HEK293T (cell line): ENCODE measurements at regions not wholly inside any gene's neighbourhood (a gene's known extent, or its start where the extent isn't known, plus 50 kb on each side); places are given as distances from the start of the nearest gene placed in this dataset.

ENCODE experiments used
- CTCF ChIA-PET: fragments of 350-600 bp; formaldehyde crosslinking; extraction: SDS; loops from one replicate; lab custom pipeline; 2021; ENCODE audit warnings: antibody characterized with exemption, inconsistent platforms; lab: Yijun Ruan, JAX
- POLR2A ChIA-PET: fragments of 350-600 bp; formaldehyde crosslinking; extraction: SDS; loops from one replicate; lab custom pipeline; 2020; ENCODE audit warnings: antibody characterized with exemption, inconsistent platforms; lab: Yijun Ruan, JAX
- DNase-seq: peaks from one replicate; pipeline ENCODE4 v3.0.0; 2012; ENCODE audit warnings: mixed read lengths; ENCODE audit errors: extremely low spot score
- ARNT ChIP-seq: fragments of 450-650 bp; IDR thresholded peaks from 2 replicates; pipeline ENCODE4 v1.6.1; 2017; ENCODE audit warnings: mild to moderate bottlenecking
- BHLHE40 ChIP-seq: fragments of 450-650 bp; IDR thresholded peaks from 2 replicates; pipeline ENCODE4 v1.6.1; 2016; ENCODE audit warnings: mild to moderate bottlenecking, moderate library complexity, borderline replicate concordance
- CTBP1 ChIP-seq: fragments of 450-650 bp; IDR thresholded peaks from 2 replicates; pipeline ENCODE4 v1.6.1; 2016; ENCODE audit warnings: borderline replicate concordance
- ELF4 ChIP-seq: fragments of 450-650 bp; IDR thresholded peaks from 2 replicates; pipeline ENCODE4 v1.6.1; 2017; ENCODE audit warnings: antibody characterized with exemption
- FOXA1 ChIP-seq: fragments of 450-650 bp; IDR thresholded peaks from 2 replicates; pipeline ENCODE4 v1.6.1; 2016; ENCODE audit warnings: mild to moderate bottlenecking
- FOXK2 ChIP-seq: fragments of 450-650 bp; IDR thresholded peaks from 2 replicates; pipeline ENCODE4 v1.6.1; 2016; ENCODE audit warnings: mild to moderate bottlenecking
- FOXM1 ChIP-seq: fragments of 450-650 bp; IDR thresholded peaks from 2 replicates; pipeline ENCODE4 v1.6.1; 2017; ENCODE audit warnings: mild to moderate bottlenecking, borderline replicate concordance
- HDGF ChIP-seq: fragments of 450-650 bp; IDR thresholded peaks from 2 replicates; pipeline ENCODE4 v1.6.1; 2017; ENCODE audit warnings: antibody characterized with exemption, borderline replicate concordance
- L3MBTL2 ChIP-seq: fragments of 450-650 bp; conservative IDR thresholded peaks from 2 replicates; pipeline ENCODE4 v1.6.1; 2016; ENCODE audit warnings: mild to moderate bottlenecking
- LEF1 ChIP-seq: fragments of 450-650 bp; IDR thresholded peaks from 2 replicates; pipeline ENCODE4 v1.6.1; 2017; ENCODE audit warnings: mild to moderate bottlenecking, borderline replicate concordance
- NFRKB ChIP-seq: fragments of 450-650 bp; IDR thresholded peaks from 2 replicates; pipeline ENCODE4 v1.6.1; 2016; ENCODE audit warnings: mild to moderate bottlenecking, moderate library complexity
- SP1 ChIP-seq: fragments of 450-650 bp; IDR thresholded peaks from 2 replicates; pipeline ENCODE4 v1.6.1; 2017
- SUZ12 ChIP-seq: fragments of 450-650 bp; IDR thresholded peaks from 2 replicates; pipeline ENCODE4 v1.6.1; 2016; ENCODE audit warnings: mild to moderate bottlenecking
- TARDBP ChIP-seq: fragments of 450-650 bp; IDR thresholded peaks from 2 replicates; pipeline ENCODE4 v1.6.1; 2016
- ZNF384 ChIP-seq: fragments of 450-650 bp; IDR thresholded peaks from 2 replicates; pipeline ENCODE4 v1.6.1; 2016
- TF ChIP-seq, protein P1 (sequence below): fragments of 450-650 bp; IDR thresholded peaks from 2 replicates; pipeline ENCODE4 v1.6.1; 2016

DNA sequence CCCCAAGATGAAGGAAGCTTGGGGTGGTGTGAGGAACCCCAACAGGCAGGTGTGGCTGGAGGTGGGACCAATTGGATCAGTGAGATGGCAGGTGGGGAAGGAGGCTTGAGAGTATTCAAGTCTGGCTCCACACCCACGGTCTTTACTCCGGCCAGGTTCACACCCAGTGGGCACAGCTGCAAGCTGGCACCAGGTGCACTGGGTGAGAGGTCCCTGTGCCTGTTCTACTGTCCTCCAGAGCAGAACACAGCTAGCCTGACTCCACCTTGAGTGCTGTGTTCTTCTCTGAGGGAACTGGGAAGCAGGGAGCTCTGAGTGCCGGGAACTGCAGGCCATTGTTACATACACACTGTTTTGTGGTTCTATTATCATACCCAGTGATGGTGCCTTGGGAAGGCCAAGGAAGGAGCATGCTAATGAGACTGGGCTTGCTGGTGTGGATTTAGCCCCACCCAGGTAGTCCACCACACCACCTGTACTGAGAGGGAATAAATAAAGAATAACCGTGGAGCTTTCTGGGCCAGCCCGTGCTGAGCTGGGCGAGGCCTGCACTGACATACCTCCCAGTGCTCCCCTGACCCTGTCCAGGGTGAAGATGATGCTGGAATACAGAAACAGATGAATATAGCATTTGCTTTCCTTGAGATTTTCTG, 93.4 kb downstream of the ABHD5 start:
- TF ChIP-seq, protein P1, sequence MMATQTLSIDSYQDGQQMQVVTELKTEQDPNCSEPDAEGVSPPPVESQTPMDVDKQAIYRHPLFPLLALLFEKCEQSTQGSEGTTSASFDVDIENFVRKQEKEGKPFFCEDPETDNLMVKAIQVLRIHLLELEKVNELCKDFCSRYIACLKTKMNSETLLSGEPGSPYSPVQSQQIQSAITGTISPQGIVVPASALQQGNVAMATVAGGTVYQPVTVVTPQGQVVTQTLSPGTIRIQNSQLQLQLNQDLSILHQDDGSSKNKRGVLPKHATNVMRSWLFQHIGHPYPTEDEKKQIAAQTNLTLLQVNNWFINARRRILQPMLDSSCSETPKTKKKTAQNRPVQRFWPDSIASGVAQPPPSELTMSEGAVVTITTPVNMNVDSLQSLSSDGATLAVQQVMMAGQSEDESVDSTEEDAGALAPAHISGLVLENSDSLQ: no peak
- no peak for TF ChIP-seq SP1
- no peak for TF ChIP-seq ELF4
- TF ChIP-seq BHLHE40: no peak
- TF ChIP-seq HDGF: no peak
- no peak for TF ChIP-seq TARDBP
- no peak for TF ChIP-seq LEF1
- no peak for TF ChIP-seq FOXK2
- no peak for TF ChIP-seq L3MBTL2
- no peak for TF ChIP-seq NFRKB
- TF ChIP-seq CTBP1: no peak
- TF ChIP-seq ZNF384: no peak
- CTCF ChIA-PET: interaction anchor here (0.6 kb wide), 1 partner anchor 72 kb away, joined by 5 read pairs; no protein-coding TSS in a partner anchor
- no peak for DNase-seq
- POLR2A ChIA-PET: no interaction called here

DNA sequence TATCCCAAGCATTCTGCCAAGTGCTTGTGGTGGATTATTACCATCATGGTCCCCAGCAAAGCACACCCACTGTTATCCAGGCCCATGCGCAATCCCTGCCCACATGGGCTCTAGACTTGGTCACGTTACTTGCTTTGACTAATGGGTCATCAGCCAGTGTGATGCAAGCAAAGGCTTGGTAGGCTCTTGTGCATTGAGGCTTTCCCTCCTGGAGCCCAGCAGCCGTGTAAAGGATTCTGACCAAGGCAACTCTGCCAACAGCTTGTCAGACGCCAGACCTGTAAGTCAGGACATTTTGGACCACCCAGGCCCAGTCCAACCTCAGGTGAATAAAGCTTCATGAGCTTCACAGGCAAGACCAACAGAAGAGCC, 93.9 kb downstream of the ABHD5 start:
- ChIA-PET POLR2A (no interaction called here), CTCF (interaction anchor here (0.6 kb wide), 1 partner anchor 71 kb away, joined by 5 read pairs; no protein-coding TSS in a partner anchor)
- no peak for DNase-seq
- TF ChIP-seq TARDBP (no peak), CTBP1 (no peak), FOXM1 (no peak), SUZ12 (no peak), LEF1 (no peak), ZNF384 (no peak)

DNA sequence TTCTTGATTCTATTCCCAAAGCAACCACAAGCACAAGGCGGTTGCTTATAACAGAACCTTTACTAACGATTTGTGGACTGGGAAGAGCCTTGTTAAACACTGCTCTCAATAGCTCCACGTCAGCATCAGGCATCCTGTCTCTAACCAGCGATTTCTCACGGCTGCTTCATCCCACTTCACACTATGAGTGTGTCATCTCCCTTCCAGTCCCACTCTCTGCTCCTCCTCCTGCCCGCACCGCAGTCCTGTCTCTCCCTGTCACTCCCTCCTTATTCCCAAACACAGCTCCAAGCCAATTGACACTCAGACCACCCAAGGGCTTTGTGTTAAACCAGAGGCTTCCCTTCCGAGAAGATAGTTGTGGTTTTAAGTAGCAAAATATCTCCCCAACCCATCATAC, 94.8 kb downstream of the ABHD5 start:
- no peak for DNase-seq
- no peak for TF ChIP-seq BHLHE40
- ChIA-PET POLR2A (no interaction called here), CTCF (no interaction called here)

DNA sequence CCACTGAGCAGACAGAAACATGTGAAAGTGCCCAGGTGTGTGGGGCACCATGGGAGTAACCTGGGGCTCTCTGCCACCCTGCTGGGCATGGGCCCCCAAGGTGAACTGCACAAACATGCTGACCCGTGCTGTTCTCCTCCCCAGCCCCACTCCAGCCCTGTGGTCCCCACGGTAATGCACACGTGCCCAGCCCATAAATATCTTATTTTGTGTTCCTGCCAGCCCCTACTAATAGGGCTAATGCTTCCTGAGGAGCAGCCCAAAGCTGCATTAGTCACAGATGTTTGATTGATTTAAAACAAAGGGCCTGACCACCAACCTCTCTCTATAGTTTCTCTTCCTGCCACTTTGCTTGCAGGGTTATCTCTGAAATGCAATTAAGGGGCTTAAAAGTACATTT, 95.4 kb downstream of the ABHD5 start:
- DNase-seq: no peak
- ChIA-PET POLR2A (no interaction called here), CTCF (no interaction called here)
- TF ChIP-seq ARNT (no peak), HDGF (no peak), SP1 (no peak), BHLHE40 (no peak), ELF4 (no peak), TARDBP (no peak), FOXA1 (no peak), LEF1 (no peak), SUZ12 (no peak), FOXM1 (no peak), NFRKB (no peak), ZNF384 (no peak), FOXK2 (no peak), L3MBTL2 (no peak), CTBP1 (no peak)
- TF ChIP-seq, protein P1: no peak

DNA sequence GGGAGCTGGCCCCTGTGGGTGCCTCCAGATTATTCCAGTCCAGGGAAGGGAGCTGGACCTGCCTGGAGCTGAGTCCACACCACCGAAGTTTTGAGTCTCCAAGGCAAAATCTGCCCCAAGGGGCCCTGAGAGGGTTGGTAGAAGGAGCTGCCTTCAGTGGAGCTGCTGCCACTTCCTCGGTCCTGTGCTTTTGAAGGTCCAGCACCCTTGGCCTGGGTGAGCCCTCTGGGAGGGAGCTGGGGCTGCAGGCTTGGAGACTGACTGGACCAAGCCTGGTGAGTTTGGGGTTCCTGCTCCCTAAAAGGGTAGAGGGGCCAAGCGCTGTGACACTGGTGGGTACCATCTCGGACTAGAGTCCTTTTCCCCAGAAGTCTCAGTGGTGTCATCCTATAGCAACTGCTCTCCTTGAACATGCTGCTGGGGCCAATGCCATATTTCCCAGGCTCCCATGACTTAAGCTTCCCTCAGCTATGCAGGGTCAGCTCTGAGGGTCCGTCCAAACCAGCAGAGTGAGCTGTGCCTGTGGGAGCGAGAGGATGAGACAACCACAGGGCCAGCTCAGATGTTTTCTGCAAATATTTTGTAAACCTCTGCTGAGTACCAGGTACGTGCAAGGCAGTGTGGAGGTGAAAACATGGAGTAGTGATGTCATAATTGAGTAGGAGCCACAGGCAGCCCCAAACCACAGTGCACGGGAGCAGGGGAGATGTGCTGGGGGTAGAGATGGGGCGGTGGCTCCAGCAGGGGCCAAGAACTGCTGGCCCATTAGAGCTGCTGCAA, 96.0 kb downstream of the ABHD5 start:
- TF ChIP-seq SP1: no peak
- no peak for TF ChIP-seq L3MBTL2
- TF ChIP-seq, protein P1: no peak
- TF ChIP-seq FOXA1: no peak
- no peak for TF ChIP-seq FOXM1
- no peak for TF ChIP-seq FOXK2
- no peak for TF ChIP-seq TARDBP
- TF ChIP-seq BHLHE40: no peak
- no peak for TF ChIP-seq ARNT
- TF ChIP-seq LEF1: no peak
- TF ChIP-seq ELF4: no peak
- POLR2A ChIA-PET: no interaction called here
- CTCF ChIA-PET: no interaction called here
- no peak for DNase-seq

DNA sequence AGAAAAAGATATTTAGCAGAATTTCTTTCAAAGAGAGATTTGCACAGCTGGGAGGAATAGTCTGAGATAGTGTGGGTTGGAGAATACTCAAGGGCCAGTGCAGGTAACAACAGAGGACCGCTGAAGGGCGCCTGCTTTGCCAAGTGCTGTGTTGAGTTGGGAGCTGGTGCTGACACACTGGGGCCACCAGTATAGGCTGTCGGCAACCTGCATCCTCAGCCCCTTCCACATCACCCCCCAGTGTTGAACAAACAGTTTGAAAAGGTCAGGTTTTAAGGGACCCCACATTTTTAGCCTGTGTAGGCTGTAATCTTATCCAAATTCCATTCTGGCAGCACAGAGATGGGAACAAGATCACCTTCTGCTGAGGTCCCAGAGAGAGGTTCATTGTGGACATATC, 96.6 kb downstream of the ABHD5 start:
- TF ChIP-seq LEF1: no peak
- TF ChIP-seq CTBP1: no peak
- TF ChIP-seq SUZ12: no peak
- TF ChIP-seq TARDBP: no peak
- no peak for TF ChIP-seq SP1
- TF ChIP-seq BHLHE40: no peak
- TF ChIP-seq ELF4: no peak
- TF ChIP-seq HDGF: no peak
- no peak for TF ChIP-seq L3MBTL2
- no peak for TF ChIP-seq NFRKB
- no peak for TF ChIP-seq FOXK2
- no peak for TF ChIP-seq FOXM1
- CTCF ChIA-PET: no interaction called here
- POLR2A ChIA-PET: no interaction called here
- DNase-seq: no peak
